Lung (tissue), 11 donors: ENCODE measurements at regions not wholly inside any gene's neighbourhood (a gene's known extent, or its start where the extent isn't known, plus 50 kb on each side); places are given as distances from the start of the nearest gene placed in this dataset.

ENCODE experiments used
- ATAC-seq: fragments of 200-7000 bp; cut with Tn5 transposase; one replicate; pipeline ENCODE4 v1.9.1; 2020; ENCODE audit warnings: moderate number of reproducible peaks; ENCODE audit not compliant: insufficient read depth, low FRiP score
- DNase-seq, 3 donors: peaks; one replicate each; pipeline ENCODE4 v3.0.0-alpha.2; 2013 to 2017
- H3K27ac ChIP-seq, 2 donors: one replicate each; pipeline ENCODE4 v1.5.1; 2013; ENCODE audit warnings: mild to moderate bottlenecking in 2 of 2, moderate library complexity in 2 of 2, control low read depth in 1 of 2, inconsistent platforms in 1 of 2, low read depth in 1 of 2, low read length in 1 of 2
- H3K27me3 ChIP-seq, 3 donors: one replicate each; pipeline ENCODE4 v1.5.1; 2013; ENCODE audit warnings: low read length in 2 of 3; ENCODE audit not compliant: control insufficient read depth in 3 of 3, insufficient read depth in 3 of 3
- H3K36me3 ChIP-seq, 4 donors: one replicate each; pipeline ENCODE4 v1.5.1; 2013; ENCODE audit warnings: low read length in 4 of 4, mild to moderate bottlenecking in 1 of 4, moderate library complexity in 1 of 4; ENCODE audit not compliant: control insufficient read depth in 4 of 4, insufficient read depth in 4 of 4
- H3K4me1 ChIP-seq, 5 donors: one replicate each; pipeline ENCODE4 v1.5.1; 2013; ENCODE audit warnings: low read length in 5 of 5, mild to moderate bottlenecking in 2 of 5, moderate library complexity in 1 of 5; ENCODE audit not compliant: control insufficient read depth in 5 of 5, insufficient read depth in 5 of 5
- H3K4me3 ChIP-seq: one replicate; pipeline ENCODE4 v1.5.1; 2013; ENCODE audit warnings: mild to moderate bottlenecking, control low read depth, moderate library complexity
- H3K9ac ChIP-seq, 2 donors: one replicate each; pipeline ENCODE4 v1.5.1; 2013; ENCODE audit warnings: low read length in 2 of 2, control low read depth in 1 of 2; ENCODE audit not compliant: insufficient read depth in 1 of 2
- H3K9me3 ChIP-seq, 4 donors: one replicate each; pipeline ENCODE4 v1.5.1; 2013; ENCODE audit warnings: low read length in 3 of 4, mild to moderate bottlenecking in 1 of 4, moderate library complexity in 1 of 4; ENCODE audit not compliant: control insufficient read depth in 4 of 4, insufficient read depth in 3 of 4
- CTCF ChIP-seq: IDR thresholded peaks from 2 replicates; pipeline ENCODE4 v1.5.1; 2012; ENCODE audit warnings: mild to moderate bottlenecking; ENCODE audit errors: control extremely low read depth, extremely low read depth
- WGBS, 2 donors: extraction: QIAGEN DNeasy Blood & Tissue Kit; methylation state at CpG; one replicate each; pipeline ENCODE4 v1.1.7; 2013; 5-methylcytosine and 5-hydroxymethylcytosine counted together
- donor health status: control.
- donor health status: control.
- donor health status: Bipolar disorder and iron deficiency.
- donor health status: healthy.
- donor health status: DM: yes; HTN: yes; CAD: no.

DNA sequence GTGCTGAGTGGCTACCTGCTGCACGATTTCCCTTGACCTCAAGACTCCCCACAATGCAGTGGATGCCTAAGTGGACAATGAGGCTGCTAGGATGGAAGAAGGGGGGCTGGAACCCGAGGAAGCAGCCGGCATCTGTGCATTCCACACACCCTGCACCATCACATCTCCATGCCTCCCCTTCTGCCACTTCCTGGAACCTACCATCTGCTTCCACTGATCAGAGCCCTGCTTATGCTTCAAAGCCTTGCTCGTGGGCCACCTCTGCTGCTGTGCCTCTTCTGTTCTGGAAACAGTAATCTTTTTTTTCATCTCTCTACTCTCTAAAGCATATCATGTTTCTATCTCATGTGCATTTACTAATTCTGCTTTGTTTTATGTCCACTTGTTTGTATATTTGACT, 66.2 kb upstream of the WDR26 start:
- H3K9me3 ChIP-seq = no peaks in the 10 kb centered on the region
- no peak for TF ChIP-seq CTCF
- peaks cover 8 to 26% (median 16%) of the 10 kb centered on the region in 5 donors for H3K4me1 ChIP-seq
- ATAC-seq = no peak
- no peaks in the 10 kb centered on the region for H3K36me3 ChIP-seq
- H3K4me3 ChIP-seq = no peak overlapping the region
- H3K9ac ChIP-seq = no peak overlapping the region
- no peaks in the 10 kb centered on the region for H3K27me3 ChIP-seq
- H3K27ac ChIP-seq = no peak overlapping the region
- WGBS, 2 donors = 61 to 72% methylated on average over 4 of the region's 4 CpGs
- DNase-seq = no peak

DNA sequence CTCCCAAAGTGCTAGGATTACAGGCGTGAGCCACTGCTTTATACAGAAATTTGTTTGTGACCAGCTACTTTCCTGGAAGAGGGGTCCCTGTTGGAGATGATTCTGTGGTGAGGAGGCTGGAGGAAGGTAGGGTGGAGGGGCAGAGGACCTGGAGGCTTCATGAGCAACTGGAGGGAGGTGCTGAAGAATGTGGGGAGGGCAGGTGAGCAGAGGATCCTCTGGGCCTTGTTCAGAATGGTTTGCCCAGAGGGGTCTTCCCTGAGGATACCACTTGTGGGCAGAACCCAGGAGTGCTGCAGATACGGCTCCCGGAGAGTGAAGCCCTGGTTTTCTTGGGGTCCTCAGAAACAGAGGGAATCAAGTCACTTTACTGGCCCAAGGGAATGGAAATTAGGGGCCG, 67.2 kb upstream of the WDR26 start:
- Histone ChIP-seq H3K9ac (no peak overlapping the region), H3K4me3 (no peak overlapping the region), H3K27me3 (no peaks in the 10 kb centered on the region), H3K4me1 (peaks cover 8 to 26% (median 16%) of the 10 kb centered on the region in 5 donors), H3K9me3 (no peaks in the 10 kb centered on the region), H3K36me3 (no peaks in the 10 kb centered on the region), H3K27ac (no peak overlapping the region)
- ATAC-seq = no peak
- WGBS, 2 donors = 96 to 98% methylated on average over 4 of the region's 4 CpGs
- no peak for DNase-seq
- no peak for TF ChIP-seq CTCF

DNA sequence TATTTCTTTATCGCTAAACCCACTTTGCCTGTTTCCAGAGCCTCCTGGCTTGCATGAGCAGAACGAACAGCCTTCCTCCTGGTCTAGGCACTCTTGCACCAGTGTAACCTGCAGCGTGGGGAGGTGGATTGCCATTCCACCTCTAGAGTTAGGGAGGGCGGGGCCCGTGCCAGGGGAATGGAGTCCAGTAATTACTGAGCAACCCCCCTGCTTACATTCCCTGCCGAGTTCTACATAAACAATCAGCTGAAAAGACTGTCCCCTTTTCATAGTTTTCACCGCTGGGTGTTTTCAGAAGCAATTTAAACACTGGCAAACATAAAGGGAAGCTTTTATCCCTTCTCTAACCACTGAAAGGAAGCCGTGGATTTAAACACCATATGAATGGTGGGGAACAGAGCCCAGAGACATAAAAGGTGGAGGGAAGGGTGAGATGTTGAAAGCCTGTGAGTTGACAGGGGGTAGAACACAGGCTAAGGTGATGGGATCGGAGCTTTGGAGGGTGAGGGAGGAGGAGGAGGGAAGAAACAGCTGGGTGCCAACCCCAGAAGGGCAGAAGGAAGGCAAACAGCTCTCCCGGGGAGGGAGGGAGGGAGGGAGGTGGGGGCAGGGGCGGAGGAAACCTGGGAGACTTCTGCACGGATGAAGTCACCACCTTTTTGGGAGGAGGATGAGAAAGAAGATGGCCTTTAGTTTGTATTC, 68.0 kb upstream of the WDR26 start:
- H3K27ac ChIP-seq = peak overlapping the region; percentile 26 to 82
- ATAC-seq (no peak), DNase-seq (peak in 2 of 3 donors; percentile 37 to 38)
- no peaks in the 10 kb centered on the region for H3K36me3 ChIP-seq
- peaks cover 8 to 26% (median 16%) of the 10 kb centered on the region in 5 donors for H3K4me1 ChIP-seq
- H3K4me3 ChIP-seq = no peak overlapping the region
- no peaks in the 10 kb centered on the region for H3K27me3 ChIP-seq
- 30 to 32% methylated on average over 12 of the region's 12 CpGs for WGBS, 2 donors
- peak overlapping the region in 1 of 2 donors; percentile 42 for H3K9ac ChIP-seq
- no peaks in the 10 kb centered on the region for H3K9me3 ChIP-seq
- TF ChIP-seq CTCF = no peak
